NCI-H1436 treated with DMSO at 0.1 percent for 48 hours (cell line): ENCODE measurements at regions not wholly inside any gene's neighbourhood (a gene's known extent, or its start where the extent isn't known, plus 50 kb on each side); places are given as distances from the start of the nearest gene placed in this dataset.

Experiments
- DNase-seq: peaks from one replicate; lab custom pipeline; 2025; lab: John Stamatoyannopoulos, UW

GRCh38 chr2:139162456-139162855 lies 382.3 kb upstream of the NXPH2 start:
- DNase-seq: no peak

- no peak for DNase-seq
Observed at GRCh38 chr2:139160836-139161235, 380.6 kb upstream of the NXPH2 start.

GRCh38 chr2:139159177-139159576 lies 379.0 kb upstream of the NXPH2 start:
- DNase-seq: no peak

GRCh38 chr2:139156730-139157129 lies 376.5 kb upstream of the NXPH2 start:
- no peak for DNase-seq

GRCh38 chr2:139155991-139156390 lies 375.8 kb upstream of the NXPH2 start:
- no peak for DNase-seq

- DNase-seq: no peak
Observed at GRCh38 chr2:139142252-139142880, 362.2 kb upstream of the NXPH2 start.

- DNase-seq: no peak
Observed at GRCh38 chr2:139124271-139124670, 344.1 kb upstream of the NXPH2 start.

- no peak for DNase-seq
Observed at GRCh38 chr2:139123795-139124194, 343.6 kb upstream of the NXPH2 start.

GRCh38 chr2:139122711-139123158 lies 342.5 kb upstream of the NXPH2 start:
- DNase-seq: no peak

- no peak for DNase-seq
Observed at GRCh38 chr2:139099721-139100120, 319.5 kb upstream of the NXPH2 start.

- DNase-seq: no peak
Observed at GRCh38 chr2:139098961-139099360, 318.8 kb upstream of the NXPH2 start.

- DNase-seq: no peak
Observed at GRCh38 chr2:139083121-139083520, 302.9 kb upstream of the NXPH2 start.

GRCh38 chr2:139080244-139080643 lies 300.1 kb upstream of the NXPH2 start:
- no peak for DNase-seq

- no peak for DNase-seq
Observed at GRCh38 chr2:139079311-139079710, 299.1 kb upstream of the NXPH2 start.

GRCh38 chr2:139078376-139078775 lies 298.2 kb upstream of the NXPH2 start:
- no peak for DNase-seq

GRCh38 chr2:139077099-139077737 lies 297.0 kb upstream of the NXPH2 start:
- DNase-seq: no peak

GRCh38 chr2:139067874-139068273 lies 287.7 kb upstream of the NXPH2 start:
- DNase-seq: no peak

GRCh38 chr2:139067072-139067471 lies 286.9 kb upstream of the NXPH2 start:
- DNase-seq: no peak

- no peak for DNase-seq
Observed at GRCh38 chr2:139064159-139064558, 284.0 kb upstream of the NXPH2 start.

- no peak for DNase-seq
Observed at GRCh38 chr2:139059617-139060016, 279.4 kb upstream of the NXPH2 start.

- DNase-seq: no peak
Observed at GRCh38 chr2:139055202-139055601, 275.0 kb upstream of the NXPH2 start.

GRCh38 chr2:139048017-139048416 lies 267.8 kb upstream of the NXPH2 start:
- no peak for DNase-seq

GRCh38 chr2:139045524-139045923 lies 265.3 kb upstream of the NXPH2 start:
- no peak for DNase-seq

GRCh38 chr2:139034064-139034463 lies 253.9 kb upstream of the NXPH2 start:
- DNase-seq: no peak
